PC-9 (cell line): ENCODE measurements at regions not wholly inside any gene's neighbourhood (a gene's known extent, or its start where the extent isn't known, plus 50 kb on each side); places are given as distances from the start of the nearest gene placed in this dataset.

Experiments used
- BruUV-seq: library from RNA; stranded (reverse); fragments of 400-500 nt; replicated peaks from 2 replicates; lab custom pipeline; 2021; lab: Mats Ljungman, UMichigan
- CTCF ChIA-PET: fragments of 300-600 bp; sonication (Branson Sonifier 250); formaldehyde crosslinking; loops from one replicate; lab custom pipeline; 2022; ENCODE audit warnings: antibody characterized with exemption; lab: Charles Lee
- POLR2A ChIA-PET: fragments of 300-600 bp; sonication (Branson Sonifier 250); formaldehyde crosslinking; loops from one replicate; lab custom pipeline; 2022; ENCODE audit warnings: antibody characterized with exemption; ENCODE audit not compliant: unreplicated experiment; lab: Charles Lee
- DNase-seq, 2 experiments: peaks; one replicate each; pipeline versions ENCODE4 v3.0.0 to v3.0.0-alpha.2; 2015 to 2022; ENCODE audit warnings: mixed read lengths in 1 of 2
- H2AFZ ChIP-seq: fragments of 200-600 bp; sonication (generic); 2 replicates; pipeline ENCODE4 v1.8.1; 2017; ENCODE audit warnings: antibody characterized with exemption
- H3F3A ChIP-seq: fragments of 200-600 bp; sonication (generic); 2 replicates; pipeline ENCODE4 v1.8.1; 2017; ENCODE audit warnings: antibody characterized with exemption, mild to moderate bottlenecking, low read depth; ENCODE audit not compliant: insufficient read depth
- H3K27ac ChIP-seq: fragments of 200-600 bp; sonication (generic); 2 replicates; pipeline ENCODE4 v1.6.1; 2016; ENCODE audit warnings: mixed run types
- H3K27me3 ChIP-seq: fragments of 200-600 bp; sonication (generic); 2 replicates; pipeline ENCODE4 v1.6.1; 2016; ENCODE audit warnings: low read depth, mixed run types; ENCODE audit not compliant: insufficient read depth
- H3K36me3 ChIP-seq: fragments of 200-600 bp; sonication (generic); 2 replicates; pipeline ENCODE4 v1.6.1; 2016; ENCODE audit warnings: low read depth, mixed run types
- H3K4me1 ChIP-seq: fragments of 200-600 bp; sonication (generic); replicated peaks from 2 replicates; pipeline ENCODE4 v1.6.1; 2016; ENCODE audit warnings: mixed run types; ENCODE audit not compliant: insufficient read depth
- H3K4me2 ChIP-seq: fragments of 200-600 bp; sonication (generic); 2 replicates; pipeline ENCODE4 v1.6.1; 2017; ENCODE audit warnings: mixed run types
- H3K4me3 ChIP-seq: fragments of 200-600 bp; sonication (generic); 2 replicates; pipeline ENCODE4 v1.6.1; 2016; ENCODE audit warnings: mixed run types
- H3K79me2 ChIP-seq: fragments of 200-600 bp; sonication (generic); 2 replicates; pipeline ENCODE4 v1.6.1; 2017; ENCODE audit warnings: low read depth, mixed run types
- H3K9me2 ChIP-seq: fragments of 200-600 bp; sonication (generic); 2 replicates; pipeline ENCODE4 v1.8.1; 2017; ENCODE audit warnings: mild to moderate bottlenecking; ENCODE audit not compliant: insufficient read depth
- H3K9me3 ChIP-seq: fragments of 200-600 bp; sonication (generic); 2 replicates; pipeline ENCODE4 v1.8.1; 2016; ENCODE audit warnings: low read depth; ENCODE audit not compliant: insufficient read depth
- H4K20me1 ChIP-seq: fragments of 200-600 bp; sonication (generic); 2 replicates; pipeline ENCODE4 v1.8.1; 2017; ENCODE audit not compliant: insufficient read depth
- CTCF ChIP-seq: fragments of 200-600 bp; sonication (generic); conservative IDR thresholded peaks from 2 replicates; pipeline ENCODE4 v1.6.1; 2017; ENCODE audit warnings: mixed run types, antibody characterized with exemption, mild to moderate bottlenecking, moderate library complexity
- EZH2 ChIP-seq: fragments of 200-600 bp; sonication (generic); IDR thresholded peaks from 2 replicates; pipeline ENCODE4 v1.8.0; 2017; ENCODE audit warnings: antibody characterized with exemption, low read depth
- intact Hi-C: fragments of 100-400 bp; cut with micrococcal nuclease; formaldehyde crosslinking; loops from one replicate; pipeline ENCODE4 v1.10.0; 2022; ENCODE audit not compliant: unreplicated experiment

GRCh38 chr1:79100385-79100784, 93.9 kb upstream of the ADGRL4 start:
- no peak overlapping the region for H3K27ac ChIP-seq

DNA sequence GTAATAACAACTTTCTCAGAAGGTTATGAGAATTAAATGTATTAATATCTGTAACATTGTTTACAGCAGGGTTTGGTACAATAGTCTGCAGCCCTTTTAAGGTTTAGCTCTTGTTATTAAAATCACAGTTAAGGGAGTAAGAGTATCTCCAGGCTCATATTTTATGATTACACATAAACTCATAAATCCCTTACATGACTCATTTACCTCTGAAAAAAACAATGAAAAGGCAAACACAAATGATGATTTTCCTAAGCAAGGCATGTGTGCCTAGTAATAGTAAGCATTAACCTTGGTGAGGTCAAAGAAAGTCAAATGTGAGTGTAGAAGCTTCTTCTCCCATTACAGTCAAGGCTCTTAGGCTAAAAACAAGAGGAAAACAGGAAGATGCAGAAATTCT, 84.5 kb upstream of the ADGRL4 start:
- no peak for DNase-seq
- POLR2A ChIA-PET, result no interaction called here
- Histone ChIP-seq H3K36me3 (no peaks in the 10 kb centered on the region), H4K20me1 (no peaks in the 10 kb centered on the region), H3K4me1 (no peaks in the 10 kb centered on the region), H3K27me3 (no peaks in the 10 kb centered on the region), H3F3A (no peaks in the 10 kb centered on the region), H3K79me2 (no peaks in the 10 kb centered on the region), H3K4me3 (no peak overlapping the region), H3K9me3 (0 out of 2 replicates have a peak, but pooled peaks cover 5% of the 10 kb centered on the region), H3K4me2 (no peak overlapping the region), H3K27ac (no peak overlapping the region), H3K9me2 (no peaks in the 10 kb centered on the region), H2AFZ (no peak overlapping the region)
- BruUV-seq, result no TSS peak
- CTCF ChIA-PET, result no interaction called here
- intact Hi-C loops, result no loop called here
- TF ChIP-seq CTCF (no peak), EZH2 (no peak)

More at GRCh38 chr1:79100385-79100784, 93.9 kb upstream of the ADGRL4 start:
- H3K9me3 ChIP-seq, result no peaks in the 10 kb centered on the region
- H4K20me1 ChIP-seq, result no peaks in the 10 kb centered on the region
- no TSS peak for BruUV-seq
- CTCF ChIA-PET, result no interaction called here
- DNase-seq, result peak in 1 of 2 experiments; percentile 70
- POLR2A ChIA-PET, result no interaction called here
- H3F3A ChIP-seq, result no peaks in the 10 kb centered on the region
- no peaks in the 10 kb centered on the region for H3K79me2 ChIP-seq
- no peak for TF ChIP-seq EZH2
- TF ChIP-seq CTCF, result no peak
- peak overlapping the region; percentile 69 for H2AFZ ChIP-seq
- peak overlapping the region; percentile 57 for H3K4me2 ChIP-seq
- H3K4me3 ChIP-seq, result peak overlapping the region; percentile 52
- no peaks in the 10 kb centered on the region for H3K27me3 ChIP-seq
- H3K9me2 ChIP-seq, result no peaks in the 10 kb centered on the region
- intact Hi-C loops, result no loop called here
- H3K36me3 ChIP-seq, result no peaks in the 10 kb centered on the region
- no peaks in the 10 kb centered on the region for H3K4me1 ChIP-seq

- ChIA-PET CTCF (no interaction called here), POLR2A (no interaction called here)
- TF ChIP-seq CTCF, result no peak
- TF ChIP-seq EZH2, result no peak
- Histone ChIP-seq H3K27ac (no peak overlapping the region), H2AFZ (no peak overlapping the region), H3K36me3 (no peaks in the 10 kb centered on the region), H3K79me2 (no peaks in the 10 kb centered on the region), H3K27me3 (no peaks in the 10 kb centered on the region), H3K4me1 (no peaks in the 10 kb centered on the region), H3K4me3 (no peak overlapping the region), H3K9me3 (0 out of 2 replicates have a peak, but pooled peaks cover 5% of the 10 kb centered on the region), H4K20me1 (no peaks in the 10 kb centered on the region), H3K9me2 (no peaks in the 10 kb centered on the region), H3F3A (no peaks in the 10 kb centered on the region), H3K4me2 (no peak overlapping the region)
- no peak for DNase-seq
- no TSS peak for BruUV-seq
- intact Hi-C loops, result no loop called here
Measured at GRCh38 chr1:79089946-79090345, 83.4 kb upstream of the ADGRL4 start.
